GM19025 (cell line): ENCODE measurements at regions not wholly inside any gene's neighbourhood (a gene's known extent, or its start where the extent isn't known, plus 50 kb on each side); places are given as distances from the start of the nearest gene placed in this dataset.

Source experiments
- ATAC-seq: cut with Tn5 transposase; IDR thresholded peaks from one replicate; pipeline ENCODE4 v1.9.1; 2021; ENCODE audit warnings: mild to moderate bottlenecking, low read depth, moderate library complexity; ENCODE audit not compliant: unreplicated experiment

- ATAC-seq, result no peak
Measured at GRCh38 chr14:24693983-24694382, 60.0 kb upstream of the GZMB start.

GRCh38 chr14:24693353-24693737 is 59.4 kb upstream of the GZMB start:
- no peak for ATAC-seq

- no peak for ATAC-seq
Measured at GRCh38 chr14:24692382-24693352, 58.7 kb upstream of the GZMB start.

- no peak for ATAC-seq
Measured at GRCh38 chr14:24690492-24690891, 56.5 kb upstream of the GZMB start.

GRCh38 chr14:24688030-24688658 is 54.2 kb upstream of the GZMB start:
- ATAC-seq, result no peak
